Smooth muscle cell of the brain vasculature (primary cell): ENCODE measurements at regions not wholly inside any gene's neighbourhood (a gene's known extent, or its start where the extent isn't known, plus 50 kb on each side); places are given as distances from the start of the nearest gene placed in this dataset.

Experiments
- DNase-seq: peaks from one replicate; pipeline ENCODE4 v3.0.0-alpha.2; 2012; ENCODE audit warnings: low read depth, low spot score

GRCh38 chr3:157738441-157738840, 235.2 kb upstream of the VEPH1 start:
- no peak for DNase-seq

- DNase-seq, result no peak
Measured at GRCh38 chr3:157718800-157719199, 215.6 kb upstream of the VEPH1 start.

GRCh38 chr3:157713101-157713500, 209.9 kb upstream of the VEPH1 start:
- DNase-seq, result no peak

- DNase-seq, result no peak
Measured at GRCh38 chr3:157705258-157705657, 202.0 kb upstream of the VEPH1 start.

- no peak for DNase-seq
Measured at GRCh38 chr3:157700405-157700804, 197.2 kb upstream of the VEPH1 start.

- no peak for DNase-seq
Measured at GRCh38 chr3:157695586-157695985, 192.4 kb upstream of the VEPH1 start.

GRCh38 chr3:157695103-157695502, 191.9 kb upstream of the VEPH1 start:
- no peak for DNase-seq

- no peak for DNase-seq
Measured at GRCh38 chr3:157693762-157694161, 190.5 kb upstream of the VEPH1 start.

- no peak for DNase-seq
Measured at GRCh38 chr3:157692468-157692867, 189.3 kb upstream of the VEPH1 start.

- DNase-seq, result no peak
Measured at GRCh38 chr3:157683668-157684067, 180.5 kb upstream of the VEPH1 start.

GRCh38 chr3:157672061-157672460, 168.8 kb upstream of the VEPH1 start:
- DNase-seq, result no peak

GRCh38 chr3:157671656-157672055, 168.4 kb upstream of the VEPH1 start:
- no peak for DNase-seq

- DNase-seq, result no peak
Measured at GRCh38 chr3:157669416-157669815, 166.2 kb upstream of the VEPH1 start.

- DNase-seq, result no peak
Measured at GRCh38 chr3:157667493-157667892, 164.3 kb upstream of the VEPH1 start.

GRCh38 chr3:157662171-157662570, 159.0 kb upstream of the VEPH1 start:
- no peak for DNase-seq

- DNase-seq, result no peak
Measured at GRCh38 chr3:157660847-157661246, 157.6 kb upstream of the VEPH1 start.

- no peak for DNase-seq
Measured at GRCh38 chr3:157652366-157652765, 149.2 kb upstream of the VEPH1 start.

GRCh38 chr3:157650699-157651098, 147.5 kb upstream of the VEPH1 start:
- DNase-seq, result no peak

- no peak for DNase-seq
Measured at GRCh38 chr3:157650172-157650571, 147.0 kb upstream of the VEPH1 start.

GRCh38 chr3:157649511-157649910, 146.3 kb upstream of the VEPH1 start:
- DNase-seq, result no peak

- no peak for DNase-seq
Measured at GRCh38 chr3:157647820-157648219, 144.6 kb upstream of the VEPH1 start.

- no peak for DNase-seq
Measured at GRCh38 chr3:157639756-157640426, 136.7 kb upstream of the VEPH1 start.

GRCh38 chr3:157637866-157638265, 134.7 kb upstream of the VEPH1 start:
- DNase-seq, result no peak

- no peak for DNase-seq
Measured at GRCh38 chr3:157633241-157633640, 130.0 kb upstream of the VEPH1 start.
